ENCODE measurements at regions not wholly inside any gene's neighbourhood (a gene's known extent, or its start where the extent isn't known, plus 50 kb on each side); places are given as distances from the start of the nearest gene placed in this dataset.

GRCh38 chr7:91691865-91692264, 188.6 kb downstream of the MTERF1 start:
- TF ChIP-seq GATA3 (IDR thresholded peaks at IDR 0.05; ENCODE audit: low read depth, low read length) (no peak), GATA2 (IDR thresholded peaks at IDR 0.05; ENCODE audit: low read depth, low read length) (no peak)

GRCh38 chr7:91692800-91693199, 187.7 kb downstream of the MTERF1 start:
- TF ChIP-seq GATA3 (IDR thresholded peaks at IDR 0.05; ENCODE audit: low read depth, low read length) (no peak), GATA2 (IDR thresholded peaks at IDR 0.05; ENCODE audit: low read depth, low read length) (no peak)

- TF ChIP-seq GATA2 (IDR thresholded peaks at IDR 0.05; ENCODE audit: low read depth, low read length) = no peak
- no peak for TF ChIP-seq GATA3 (IDR thresholded peaks at IDR 0.05; ENCODE audit: low read depth, low read length)
Measured at GRCh38 chr7:91694351-91694841, 186.1 kb downstream of the MTERF1 start.

GRCh38 chr7:91710881-91711280, 169.6 kb downstream of the MTERF1 start:
- no peak for TF ChIP-seq GATA2 (IDR thresholded peaks at IDR 0.05; ENCODE audit: low read depth, low read length)
- no peak for TF ChIP-seq GATA3 (IDR thresholded peaks at IDR 0.05; ENCODE audit: low read depth, low read length)

- no peak for TF ChIP-seq GATA3 (IDR thresholded peaks at IDR 0.05; ENCODE audit: low read depth, low read length)
Measured at GRCh38 chr7:91713669-91714068, 166.8 kb downstream of the MTERF1 start.

GRCh38 chr7:91717681-91718470, 162.6 kb downstream of the MTERF1 start:
- TF ChIP-seq GATA3 (IDR thresholded peaks at IDR 0.05; ENCODE audit: low read depth, low read length) = no peak
- no peak for TF ChIP-seq GATA2 (IDR thresholded peaks at IDR 0.05; ENCODE audit: low read depth, low read length)

GRCh38 chr7:91719008-91719407, 161.5 kb downstream of the MTERF1 start:
- TF ChIP-seq GATA2 (IDR thresholded peaks at IDR 0.05; ENCODE audit: low read depth, low read length) (no peak), GATA3 (IDR thresholded peaks at IDR 0.05; ENCODE audit: low read depth, low read length) (no peak)

GRCh38 chr7:91720260-91720937, 160.1 kb downstream of the MTERF1 start:
- TF ChIP-seq GATA2 (IDR thresholded peaks at IDR 0.05; ENCODE audit: low read depth, low read length) (no peak), GATA3 (IDR thresholded peaks at IDR 0.05; ENCODE audit: low read depth, low read length) (no peak)

GRCh38 chr7:91722831-91723230, 157.7 kb downstream of the MTERF1 start:
- TF ChIP-seq GATA2 (IDR thresholded peaks at IDR 0.05; ENCODE audit: low read depth, low read length) = no peak
- no peak for TF ChIP-seq GATA3 (IDR thresholded peaks at IDR 0.05; ENCODE audit: low read depth, low read length)

- TF ChIP-seq GATA2 (IDR thresholded peaks at IDR 0.05; ENCODE audit: low read depth, low read length) = no peak
- TF ChIP-seq GATA3 (IDR thresholded peaks at IDR 0.05; ENCODE audit: low read depth, low read length) = no peak
Measured at GRCh38 chr7:91731976-91732375, 148.5 kb downstream of the MTERF1 start.

- TF ChIP-seq GATA3 (IDR thresholded peaks at IDR 0.05; ENCODE audit: low read depth, low read length) (no peak), GATA2 (IDR thresholded peaks at IDR 0.05; ENCODE audit: low read depth, low read length) (no peak)
Measured at GRCh38 chr7:91749418-91749817, 131.1 kb downstream of the MTERF1 start.

GRCh38 chr7:91750091-91750490, 130.4 kb downstream of the MTERF1 start:
- TF ChIP-seq GATA2 (IDR thresholded peaks at IDR 0.05; ENCODE audit: low read depth, low read length) (no peak), GATA3 (IDR thresholded peaks at IDR 0.05; ENCODE audit: low read depth, low read length) (no peak)

GRCh38 chr7:91752102-91752501, 128.4 kb downstream of the MTERF1 start:
- TF ChIP-seq GATA2 (IDR thresholded peaks at IDR 0.05; ENCODE audit: low read depth, low read length) (no peak), GATA3 (IDR thresholded peaks at IDR 0.05; ENCODE audit: low read depth, low read length) (no peak)

- TF ChIP-seq GATA3 (IDR thresholded peaks at IDR 0.05; ENCODE audit: low read depth, low read length) (no peak), GATA2 (IDR thresholded peaks at IDR 0.05; ENCODE audit: low read depth, low read length) (no peak)
Measured at GRCh38 chr7:91759205-91759863, 121.2 kb downstream of the MTERF1 start.
